ENCODE measurements at regions not wholly inside any gene's neighbourhood (a gene's known extent, or its start where the extent isn't known, plus 50 kb on each side); places are given as distances from the start of the nearest gene placed in this dataset.

DNA sequence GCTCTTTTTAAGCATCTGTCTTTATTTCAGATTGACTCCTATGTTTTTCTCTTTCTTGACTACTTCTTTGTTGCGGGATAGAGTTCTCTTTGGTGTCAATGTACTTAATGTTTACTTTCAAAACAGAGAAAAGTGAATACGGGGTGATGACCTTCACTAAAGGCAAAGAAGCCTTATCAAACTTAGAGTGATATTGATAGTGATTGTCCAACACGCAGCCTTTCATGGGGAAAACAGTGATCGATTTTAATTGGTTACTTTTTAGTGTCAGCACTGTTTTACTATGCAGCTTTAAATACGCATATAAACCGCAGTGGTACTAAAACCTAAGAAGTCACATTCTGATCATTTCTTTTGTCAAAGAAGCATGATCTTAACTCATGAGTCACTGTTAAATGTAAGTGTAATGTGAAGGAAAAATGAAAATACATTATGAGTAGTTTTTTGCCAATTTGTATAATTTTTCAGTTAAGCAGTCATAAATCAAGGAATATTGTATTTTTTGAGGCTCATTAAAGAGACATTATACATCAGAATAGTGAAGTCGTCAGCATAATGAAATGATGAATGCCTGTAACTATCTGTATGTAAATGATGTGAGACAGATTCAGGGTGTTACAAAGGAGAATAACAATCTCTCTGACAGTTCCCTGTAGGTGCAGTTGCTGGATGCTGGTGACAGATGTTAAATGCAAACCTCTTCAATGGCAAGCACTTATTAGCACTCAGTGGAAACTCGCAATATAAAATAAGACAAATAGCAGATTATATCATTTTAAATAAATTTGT lies 2082.8 kb upstream of the TENM3 start:
- Histone ChIP-seq H3K14ac (ENCODE audit: low read length) (no peak overlapping the region), H3K9ac (ENCODE audit: low read length) (no peak overlapping the region), H3K27me3 (ENCODE audit: insufficient read depth, low read length) (no peaks in the 10 kb centered on the region), H2AK5ac (ENCODE audit: low read length) (no peak overlapping the region), H3K4me1 (ENCODE audit: control insufficient read depth in 1 of 2, insufficient read depth in 2 of 2, low read length in 2 of 2) (peaks cover 0 to 2% of the 10 kb centered on the region in 2 experiments), H2AFZ (ENCODE audit: insufficient read depth, low read length, poor library complexity) (no peak overlapping the region), H3K4me3 (ENCODE audit: low read depth, low read length) (no peak overlapping the region), H4K12ac (ENCODE audit: low read depth, low read length) (no peak overlapping the region), H3K27ac (ENCODE audit: low read depth, low read length) (no peak overlapping the region), H3K79me2 (ENCODE audit: control insufficient read depth, insufficient read depth, low read length, poor library complexity) (no peaks in the 10 kb centered on the region), H3K79me1 (ENCODE audit: low read length) (no peaks in the 10 kb centered on the region), H4K8ac (ENCODE audit: low read depth, low read length) (no peak overlapping the region), H2BK12ac (ENCODE audit: low read length) (no peak overlapping the region), H2BK120ac (ENCODE audit: insufficient read depth, low read length, poor library complexity) (no peak overlapping the region), H2BK5ac (ENCODE audit: low read depth, low read length, poor library complexity) (no peak overlapping the region), H3K23ac (ENCODE audit: low read length) (no peak overlapping the region), H4K91ac (ENCODE audit: low read depth, low read length) (no peak overlapping the region), H3K18ac (ENCODE audit: low read length) (no peak overlapping the region), H3K36me3 (ENCODE audit: control insufficient read depth in 1 of 2, insufficient read depth in 2 of 2, low read length in 2 of 2) (no peaks in the 10 kb centered on the region), H3K9me3 (ENCODE audit: insufficient read depth, low read depth, low read length) (no peaks in the 10 kb centered on the region), H3K4ac (ENCODE audit: low read depth, low read length) (no peak overlapping the region), H3K4me2 (ENCODE audit: low read length) (no peak overlapping the region)
- peak in 1 of 2 donors; percentile 37 for DNase-seq
- WGBS (ENCODE audit: extremely low coverage, insufficient coverage, insufficient read length), result no CpG with 5 or more reads among the region's 8 CpGs

DNA sequence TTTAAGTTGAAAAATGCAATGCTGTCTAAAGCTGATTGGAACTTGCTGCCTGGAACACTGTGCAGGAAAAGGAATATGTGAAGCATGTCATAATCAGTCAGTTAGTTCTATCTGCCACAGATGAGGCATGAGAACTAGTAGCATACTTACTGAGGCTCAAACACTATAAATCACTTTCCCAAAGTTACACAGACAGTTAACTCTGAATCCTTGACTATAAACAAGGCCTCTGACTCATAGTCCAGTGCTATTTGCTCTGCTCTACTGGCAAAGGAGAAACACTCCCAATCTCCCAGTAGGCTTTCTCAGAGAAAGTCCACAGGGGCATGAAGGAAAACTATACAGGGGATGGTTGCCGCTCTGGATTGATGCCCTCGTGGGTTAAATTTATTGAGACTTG lies 2078.4 kb upstream of the TENM3 start:
- no peak overlapping the region for H3K23ac ChIP-seq (ENCODE audit: low read length)
- no peak overlapping the region for H2BK120ac ChIP-seq (ENCODE audit: insufficient read depth, low read length, poor library complexity)
- no peak overlapping the region for H4K91ac ChIP-seq (ENCODE audit: low read depth, low read length)
- no peaks in the 10 kb centered on the region for H3K79me1 ChIP-seq (ENCODE audit: low read length)
- H4K12ac ChIP-seq (ENCODE audit: low read depth, low read length), result no peak overlapping the region
- H3K79me2 ChIP-seq (ENCODE audit: control insufficient read depth, insufficient read depth, low read length, poor library complexity), result no peaks in the 10 kb centered on the region
- H3K4me1 ChIP-seq (ENCODE audit: control insufficient read depth in 1 of 2, insufficient read depth in 2 of 2, low read length in 2 of 2), result peaks cover 0 to 7% of the 10 kb centered on the region in 2 experiments
- WGBS (ENCODE audit: extremely low coverage, insufficient coverage, insufficient read length), result no CpG with 5 or more reads among the region's 2 CpGs
- H3K4ac ChIP-seq (ENCODE audit: low read depth, low read length), result no peak overlapping the region
- no peak overlapping the region for H3K14ac ChIP-seq (ENCODE audit: low read length)
- H2BK5ac ChIP-seq (ENCODE audit: low read depth, low read length, poor library complexity), result no peak overlapping the region
- no peak overlapping the region for H3K9ac ChIP-seq (ENCODE audit: low read length)
- H3K27me3 ChIP-seq (ENCODE audit: insufficient read depth, low read length), result no peaks in the 10 kb centered on the region
- H2BK12ac ChIP-seq (ENCODE audit: low read length), result no peak overlapping the region
- no peak overlapping the region for H3K18ac ChIP-seq (ENCODE audit: low read length)
- no peak overlapping the region for H2AFZ ChIP-seq (ENCODE audit: insufficient read depth, low read length, poor library complexity)
- peak in 1 of 2 donors; percentile 7 for DNase-seq
- H3K36me3 ChIP-seq (ENCODE audit: control insufficient read depth in 1 of 2, insufficient read depth in 2 of 2, low read length in 2 of 2), result no peaks in the 10 kb centered on the region
- H3K9me3 ChIP-seq (ENCODE audit: insufficient read depth, low read depth, low read length), result no peaks in the 10 kb centered on the region
- H2AK5ac ChIP-seq (ENCODE audit: low read length), result no peak overlapping the region
- no peak overlapping the region for H4K8ac ChIP-seq (ENCODE audit: low read depth, low read length)
- no peak overlapping the region for H3K4me3 ChIP-seq (ENCODE audit: low read depth, low read length)
- H3K4me2 ChIP-seq (ENCODE audit: low read length), result no peak overlapping the region
- peak overlapping the region; percentile 58 for H3K27ac ChIP-seq (ENCODE audit: low read depth, low read length)

GRCh38 chr4:180169394-180169793 lies 2073.8 kb upstream of the TENM3 start:
- Histone ChIP-seq H3K23ac (ENCODE audit: low read length) (no peak overlapping the region), H3K79me2 (ENCODE audit: control insufficient read depth, insufficient read depth, low read length, poor library complexity) (no peaks in the 10 kb centered on the region), H4K8ac (ENCODE audit: low read depth, low read length) (no peak overlapping the region), H2BK12ac (ENCODE audit: low read length) (no peak overlapping the region), H2AK5ac (ENCODE audit: low read length) (no peak overlapping the region), H3K4me3 (ENCODE audit: low read depth, low read length) (no peak overlapping the region), H3K9ac (ENCODE audit: low read length) (no peak overlapping the region), H3K4me1 (ENCODE audit: control insufficient read depth in 1 of 2, insufficient read depth in 2 of 2, low read length in 2 of 2) (peaks cover 0 to 7% of the 10 kb centered on the region in 2 experiments), H3K4me2 (ENCODE audit: low read length) (no peak overlapping the region), H4K12ac (ENCODE audit: low read depth, low read length) (no peak overlapping the region), H4K91ac (ENCODE audit: low read depth, low read length) (no peak overlapping the region), H3K4ac (ENCODE audit: low read depth, low read length) (no peak overlapping the region), H3K9me3 (ENCODE audit: insufficient read depth, low read depth, low read length) (no peaks in the 10 kb centered on the region), H3K18ac (ENCODE audit: low read length) (no peak overlapping the region), H3K79me1 (ENCODE audit: low read length) (no peaks in the 10 kb centered on the region), H3K14ac (ENCODE audit: low read length) (no peak overlapping the region), H2AFZ (ENCODE audit: insufficient read depth, low read length, poor library complexity) (no peak overlapping the region), H2BK120ac (ENCODE audit: insufficient read depth, low read length, poor library complexity) (no peak overlapping the region), H3K36me3 (ENCODE audit: control insufficient read depth in 1 of 2, insufficient read depth in 2 of 2, low read length in 2 of 2) (no peaks in the 10 kb centered on the region), H3K27ac (ENCODE audit: low read depth, low read length) (peak overlapping the region; percentile 15), H3K27me3 (ENCODE audit: insufficient read depth, low read length) (no peaks in the 10 kb centered on the region), H2BK5ac (ENCODE audit: low read depth, low read length, poor library complexity) (no peak overlapping the region)
- no peak for DNase-seq
- WGBS (ENCODE audit: extremely low coverage, insufficient coverage, insufficient read length), result no CpG with 5 or more reads among the region's 3 CpGs

GRCh38 chr4:180169966-180170365 lies 2073.2 kb upstream of the TENM3 start:
- H3K9me3 ChIP-seq (ENCODE audit: insufficient read depth, low read depth, low read length), result no peaks in the 10 kb centered on the region
- H3K4ac ChIP-seq (ENCODE audit: low read depth, low read length), result no peak overlapping the region
- no peak overlapping the region for H3K9ac ChIP-seq (ENCODE audit: low read length)
- H4K91ac ChIP-seq (ENCODE audit: low read depth, low read length), result no peak overlapping the region
- peak overlapping the region; percentile 34 for H3K27ac ChIP-seq (ENCODE audit: low read depth, low read length)
- no CpG with 5 or more reads among the region's 1 CpG for WGBS (ENCODE audit: extremely low coverage, insufficient coverage, insufficient read length)
- no peak overlapping the region for H2AFZ ChIP-seq (ENCODE audit: insufficient read depth, low read length, poor library complexity)
- no peak overlapping the region for H2BK12ac ChIP-seq (ENCODE audit: low read length)
- H3K79me2 ChIP-seq (ENCODE audit: control insufficient read depth, insufficient read depth, low read length, poor library complexity), result no peaks in the 10 kb centered on the region
- H3K4me1 ChIP-seq (ENCODE audit: control insufficient read depth in 1 of 2, insufficient read depth in 2 of 2, low read length in 2 of 2), result peaks cover 0 to 5% of the 10 kb centered on the region in 2 experiments
- no peak overlapping the region for H2AK5ac ChIP-seq (ENCODE audit: low read length)
- H4K12ac ChIP-seq (ENCODE audit: low read depth, low read length), result no peak overlapping the region
- H3K18ac ChIP-seq (ENCODE audit: low read length), result no peak overlapping the region
- H3K79me1 ChIP-seq (ENCODE audit: low read length), result no peaks in the 10 kb centered on the region
- no peak overlapping the region for H3K23ac ChIP-seq (ENCODE audit: low read length)
- no peak overlapping the region for H4K8ac ChIP-seq (ENCODE audit: low read depth, low read length)
- H3K36me3 ChIP-seq (ENCODE audit: control insufficient read depth in 1 of 2, insufficient read depth in 2 of 2, low read length in 2 of 2), result no peaks in the 10 kb centered on the region
- H3K4me2 ChIP-seq (ENCODE audit: low read length), result peak overlapping the region; percentile 52
- no peak overlapping the region for H2BK5ac ChIP-seq (ENCODE audit: low read depth, low read length, poor library complexity)
- H3K27me3 ChIP-seq (ENCODE audit: insufficient read depth, low read length), result no peaks in the 10 kb centered on the region
- DNase-seq, result peak in 1 of 2 donors; percentile 37
- no peak overlapping the region for H3K4me3 ChIP-seq (ENCODE audit: low read depth, low read length)
- H2BK120ac ChIP-seq (ENCODE audit: insufficient read depth, low read length, poor library complexity), result no peak overlapping the region
- no peak overlapping the region for H3K14ac ChIP-seq (ENCODE audit: low read length)
